LoVo (cell line): ENCODE measurements at regions not wholly inside any gene's neighbourhood (a gene's known extent, or its start where the extent isn't known, plus 50 kb on each side); places are given as distances from the start of the nearest gene placed in this dataset.
A peak's percentile ranks its signal among the peaks of the same experiment; 100 is the strongest.

Experiments used
- DNase-seq: peaks from one replicate; pipeline ENCODE4 v3.0.0-alpha.2; 2016; ENCODE audit warnings: low spot score

DNA sequence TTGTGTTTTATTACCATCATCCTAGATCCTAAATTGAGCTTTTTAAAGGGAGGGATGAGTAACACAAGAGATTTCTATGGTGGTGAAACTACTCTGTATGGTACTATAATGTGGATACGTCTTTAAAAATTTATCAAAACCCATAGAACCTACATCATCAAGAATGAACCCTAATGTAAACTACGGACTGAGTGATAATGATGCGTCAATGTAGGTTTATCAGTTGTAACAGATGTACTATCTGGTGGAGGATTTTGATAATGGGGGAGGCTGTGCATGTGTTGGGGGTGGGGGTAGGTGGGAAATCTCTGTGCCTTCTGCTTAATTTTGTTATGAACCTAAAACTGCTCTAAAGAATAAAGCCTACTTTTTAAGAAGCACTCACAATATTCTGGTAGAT lies 724.1 kb upstream of the SOX9 start:
- DNase-seq: no peak

DNA sequence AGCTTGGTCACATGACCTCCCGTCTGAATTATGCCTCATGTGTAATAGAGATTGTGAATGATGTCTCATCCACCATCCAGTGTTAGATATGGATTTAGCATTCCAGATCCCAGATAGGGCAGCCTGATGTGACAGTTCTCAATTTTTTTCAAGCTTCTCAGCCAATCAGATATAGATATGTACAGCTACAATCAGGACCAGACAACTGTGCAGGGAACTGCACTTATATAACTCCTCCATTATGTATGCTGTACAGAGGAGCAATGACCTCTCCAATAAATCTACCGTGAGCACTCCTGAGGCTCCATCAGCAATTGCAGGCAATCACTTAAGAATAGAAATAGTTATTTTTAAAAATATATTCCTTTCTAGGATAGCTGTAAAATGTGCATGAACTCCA lies 722.8 kb upstream of the SOX9 start:
- no peak for DNase-seq

DNA sequence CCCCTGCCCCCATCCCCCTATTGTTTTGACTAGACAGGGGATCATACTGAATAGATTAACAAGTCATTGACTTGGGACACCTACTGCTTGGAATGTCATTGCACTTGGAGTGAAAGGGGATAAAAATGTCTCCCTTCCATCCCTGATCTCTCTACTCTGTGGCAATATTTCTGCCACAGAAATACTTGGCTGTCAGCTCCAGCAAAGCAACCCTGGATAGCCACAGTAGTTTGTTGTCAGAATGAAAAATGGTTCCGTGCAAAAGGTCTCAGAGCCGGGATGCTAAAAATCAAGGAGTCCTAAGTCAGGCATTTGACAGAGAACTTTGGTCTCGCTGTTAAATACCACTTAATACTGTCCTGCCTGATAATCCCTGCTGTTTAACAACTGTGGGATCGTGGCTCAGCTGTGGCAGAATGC lies 722.0 kb upstream of the SOX9 start:
- DNase-seq: no peak

DNA sequence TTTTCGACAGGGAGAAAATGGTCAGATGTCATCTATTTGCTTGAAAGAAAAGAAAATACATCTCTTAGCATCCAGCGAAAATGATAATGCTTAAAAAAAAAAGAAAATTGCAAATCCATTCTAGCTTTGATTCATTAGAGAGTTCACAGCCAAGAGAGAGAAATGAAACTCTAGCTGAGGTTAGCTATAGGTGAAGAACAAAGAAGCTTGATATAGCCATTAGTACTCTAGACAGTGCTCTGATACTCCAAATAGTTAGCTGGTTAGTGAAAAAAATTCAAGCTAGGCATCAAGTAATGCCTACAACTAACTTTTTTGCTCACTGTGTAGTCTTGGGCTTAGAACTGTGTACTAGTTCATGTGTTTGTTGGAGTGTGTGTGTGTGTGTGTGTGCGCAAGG lies 721.6 kb upstream of the SOX9 start:
- no peak for DNase-seq

DNA sequence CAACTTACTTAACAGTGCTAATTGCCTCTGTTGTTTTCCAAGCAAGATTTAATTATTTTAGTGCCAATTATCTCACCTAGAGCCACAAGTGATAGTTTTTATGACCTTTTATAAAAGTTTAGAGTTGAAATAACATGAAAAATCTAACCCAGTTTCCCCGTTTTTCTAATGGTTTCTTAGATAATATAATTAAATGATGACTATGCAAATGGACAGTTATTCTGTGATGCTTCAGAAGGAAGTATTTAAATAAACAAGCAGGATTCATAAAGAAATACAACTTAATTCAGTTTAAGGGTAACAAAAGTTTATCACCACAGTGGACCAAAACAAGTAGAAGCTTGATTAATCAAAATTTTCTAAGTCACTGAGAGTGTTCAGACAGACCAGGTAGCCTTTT lies 721.2 kb upstream of the SOX9 start:
- DNase-seq: no peak

DNA sequence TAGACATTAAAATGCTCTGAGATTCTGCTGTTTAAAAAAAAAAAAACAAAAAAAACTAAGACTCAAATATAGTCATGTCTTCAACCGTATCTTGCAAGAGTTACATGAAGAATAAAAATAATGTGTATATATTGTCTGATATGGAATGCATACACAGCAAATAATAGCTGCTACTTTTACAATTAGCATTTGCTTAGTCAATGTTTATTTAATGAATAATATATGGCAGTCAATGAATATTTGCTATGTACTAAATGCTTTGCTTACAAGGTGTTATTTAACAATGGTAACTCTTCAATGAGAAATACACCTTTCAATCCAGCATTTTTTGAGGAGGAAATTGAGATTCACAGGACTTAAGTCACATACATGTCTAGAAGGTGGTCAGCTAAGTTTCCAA lies 718.8 kb upstream of the SOX9 start:
- DNase-seq: no peak

DNA sequence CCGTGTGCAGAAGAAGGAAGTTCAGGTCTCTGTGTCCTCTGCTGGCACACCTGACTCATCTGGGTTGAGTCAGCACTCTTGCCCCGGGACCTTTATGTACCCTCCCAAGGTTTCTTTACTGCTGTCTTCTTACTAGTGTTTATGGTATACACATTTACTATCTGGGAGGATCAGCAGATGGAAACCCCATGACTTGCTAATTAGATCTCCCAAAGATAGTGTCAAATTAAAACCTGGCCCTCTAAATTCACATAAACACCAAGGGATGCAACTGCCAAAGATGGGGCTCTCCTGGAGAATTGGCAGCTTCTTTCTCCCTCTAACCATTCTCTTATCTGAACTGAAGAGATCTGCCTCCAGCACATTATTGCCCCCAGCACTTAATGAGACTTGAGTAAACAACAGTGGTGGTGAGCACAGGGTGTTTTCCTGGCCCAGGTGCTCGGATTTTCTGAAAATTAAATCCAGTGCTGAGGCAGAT lies 718.1 kb upstream of the SOX9 start:
- DNase-seq: peak; percentile 53

DNA sequence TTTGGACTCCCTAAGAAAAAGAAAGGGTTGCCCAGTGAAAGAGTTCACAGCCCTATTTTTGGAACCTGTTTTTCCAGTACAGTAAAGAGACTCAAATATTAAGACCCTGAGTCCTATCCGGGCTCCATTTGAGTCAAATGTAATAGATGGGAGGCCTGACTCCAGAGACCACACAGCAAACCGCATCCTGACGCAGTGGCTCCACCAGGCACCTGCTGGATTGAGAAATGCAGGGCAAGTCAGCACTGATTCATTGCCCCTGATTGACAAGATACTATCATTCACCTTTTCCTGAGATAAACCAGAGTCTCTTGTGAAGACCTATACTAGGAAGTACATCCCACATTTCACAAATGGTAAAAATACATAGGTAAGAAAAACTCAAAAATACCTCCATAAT lies 715.7 kb upstream of the SOX9 start:
- DNase-seq: no peak

DNA sequence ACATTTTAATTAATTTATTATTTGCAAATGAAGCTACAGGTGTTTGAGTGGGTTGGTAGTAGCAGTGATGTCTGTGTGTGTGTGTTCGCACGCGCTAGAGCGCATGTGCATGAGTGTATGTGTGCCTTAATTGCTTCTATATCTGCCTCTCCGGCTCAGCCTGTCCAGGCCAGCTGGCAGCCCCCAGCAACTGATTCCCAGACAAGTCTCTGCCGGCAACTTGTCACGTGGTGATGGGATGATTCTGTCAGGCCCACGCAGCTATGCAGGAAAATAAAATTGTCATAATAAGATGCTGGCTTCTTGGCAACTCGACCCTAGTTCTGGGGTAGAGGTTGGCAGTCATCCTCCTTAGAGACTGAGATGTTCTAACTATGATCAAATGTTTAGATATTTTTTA lies 712.8 kb upstream of the SOX9 start:
- no peak for DNase-seq

DNA sequence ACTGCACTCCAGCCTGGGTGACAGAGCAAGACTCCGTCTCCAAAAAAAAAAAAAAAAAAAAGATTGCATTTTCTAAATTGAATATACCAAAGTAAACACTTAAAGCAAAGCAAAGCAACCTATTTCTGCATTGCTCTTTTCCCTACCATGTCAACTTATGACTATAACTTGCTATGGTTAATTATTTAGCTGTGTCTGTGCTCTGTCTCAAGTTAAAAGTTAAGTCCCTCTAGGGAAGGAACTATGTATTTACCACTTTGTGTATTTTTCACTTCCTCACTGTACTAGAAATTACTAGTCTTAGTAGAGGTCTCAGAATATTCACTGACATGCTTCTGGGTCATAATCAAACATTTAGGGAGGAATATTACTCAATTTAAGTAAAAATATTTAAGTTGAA lies 711.7 kb upstream of the SOX9 start:
- no peak for DNase-seq

DNA sequence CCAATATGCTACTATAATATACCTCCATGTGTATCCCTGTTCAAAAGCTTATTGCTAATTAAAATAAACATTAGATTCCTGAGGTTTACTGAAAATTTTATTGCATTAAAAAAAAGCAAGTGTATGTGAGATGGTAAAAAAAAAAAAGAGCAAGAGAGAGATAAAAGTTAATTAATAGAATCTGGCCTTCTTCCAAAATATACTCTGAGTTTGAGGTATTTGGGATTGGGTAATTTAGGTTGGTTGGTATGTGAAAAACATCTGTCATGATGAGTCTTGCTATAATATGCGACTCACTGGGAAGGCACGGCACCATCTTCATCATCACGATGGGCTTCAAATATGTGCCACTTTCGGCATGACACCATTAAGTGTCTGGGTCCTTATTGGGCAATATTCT lies 711.1 kb upstream of the SOX9 start:
- DNase-seq: peak; percentile 63

DNA sequence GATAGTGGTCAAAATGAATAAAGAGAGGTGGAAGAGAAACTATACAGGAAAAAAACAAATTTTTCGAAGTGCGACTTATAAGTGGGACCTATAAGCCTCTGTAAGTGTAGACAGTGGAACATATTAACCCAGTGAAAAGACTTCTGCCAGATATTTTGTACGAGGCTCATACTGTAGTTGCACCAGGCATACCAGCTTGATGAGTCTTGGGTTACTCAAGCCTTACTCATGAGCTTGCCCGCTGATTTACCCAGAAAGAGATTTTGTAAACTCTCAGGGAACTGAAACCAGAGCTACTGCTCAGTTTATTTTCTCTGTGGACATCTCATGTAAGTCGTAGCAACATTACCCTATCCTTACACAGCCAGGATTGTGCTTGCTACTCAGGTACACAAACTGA lies 708.0 kb upstream of the SOX9 start:
- peak; percentile 70 for DNase-seq

DNA sequence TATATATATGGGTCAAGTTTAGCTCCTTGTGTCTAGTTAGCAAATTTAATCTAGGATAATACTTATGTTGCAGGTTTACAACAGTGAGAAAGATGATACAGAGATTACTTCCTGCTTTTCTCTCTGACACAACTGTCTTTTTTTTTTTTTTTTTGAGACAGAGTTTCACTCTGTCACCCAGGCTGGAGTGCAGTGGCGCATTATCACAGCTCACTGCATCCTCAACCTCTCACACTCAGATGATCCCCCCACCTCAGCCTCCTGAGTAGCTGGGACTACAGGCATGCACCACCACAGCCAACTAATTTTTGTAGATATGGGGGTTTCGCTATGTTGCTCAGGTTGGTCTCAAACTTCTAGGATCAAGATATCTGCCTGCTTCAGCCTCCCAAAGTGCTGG lies 706.9 kb upstream of the SOX9 start:
- no peak for DNase-seq

DNA sequence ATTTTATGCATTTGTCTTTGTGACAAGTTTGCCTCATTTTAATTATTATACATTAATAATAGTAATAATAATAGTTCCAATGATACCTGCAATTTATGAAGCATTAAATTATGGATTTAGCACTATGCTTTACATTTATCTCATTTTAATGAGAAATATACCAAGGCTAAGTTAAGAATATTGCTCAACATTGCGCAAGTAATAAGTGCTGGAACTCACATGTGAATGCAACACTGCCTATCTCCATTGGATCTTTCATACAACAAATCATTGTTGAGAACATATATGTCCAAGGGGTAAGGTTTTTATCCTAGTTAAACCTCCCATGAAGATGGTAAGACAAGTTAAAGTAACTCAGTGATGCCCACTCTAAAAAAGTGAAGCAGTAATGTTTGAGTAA lies 703.7 kb upstream of the SOX9 start:
- no peak for DNase-seq

DNA sequence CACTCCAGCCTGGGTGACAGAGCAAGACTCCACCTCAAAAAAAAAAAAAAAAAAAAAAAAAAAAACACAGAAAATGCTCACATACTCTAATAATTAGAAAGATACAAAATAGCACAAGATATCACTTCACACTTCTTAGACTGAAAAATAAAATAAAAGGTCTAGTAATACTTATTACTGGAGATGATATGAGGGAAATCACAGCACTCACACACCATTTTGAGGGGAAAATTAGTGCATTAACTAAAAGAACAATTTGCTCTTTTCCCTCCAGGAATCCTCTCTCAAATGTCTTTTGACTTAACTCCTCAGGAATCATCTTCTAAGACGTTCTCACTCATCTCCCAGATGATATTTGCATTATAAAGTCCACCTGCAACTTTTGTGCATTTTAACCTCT lies 697.9 kb upstream of the SOX9 start:
- DNase-seq: no peak

DNA sequence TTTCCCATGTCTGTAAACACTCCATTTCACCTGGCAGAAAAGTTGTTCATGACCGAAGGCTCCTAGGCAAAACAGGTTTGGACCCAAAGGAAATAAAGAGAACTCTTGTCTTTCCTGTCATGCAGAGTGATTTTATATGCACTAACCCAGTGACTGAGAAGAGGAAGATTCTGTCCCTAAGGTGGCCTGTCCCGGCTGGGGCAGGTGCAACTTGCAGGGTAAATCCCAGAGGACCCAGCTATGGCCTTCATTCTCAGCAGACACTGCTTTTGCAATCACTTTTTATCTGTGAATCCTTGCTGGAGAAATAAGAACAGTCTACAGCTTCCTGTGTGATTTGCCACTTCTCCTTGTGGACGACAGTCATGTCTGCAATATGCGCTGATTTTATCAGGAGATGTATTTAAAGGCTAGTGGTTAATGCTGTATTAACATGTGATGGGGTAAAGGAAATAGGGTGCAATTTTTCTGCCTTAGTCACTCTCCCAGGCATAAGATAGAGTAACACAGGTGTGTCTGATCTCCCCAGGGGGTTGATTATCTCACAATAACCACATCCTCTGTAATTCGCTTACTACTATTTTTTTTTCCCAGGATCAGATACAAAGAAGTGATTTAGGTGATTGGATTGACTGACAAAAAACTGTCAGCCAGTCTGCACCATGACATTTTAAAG lies 696.8 kb upstream of the SOX9 start:
- DNase-seq: peak; percentile 94

DNA sequence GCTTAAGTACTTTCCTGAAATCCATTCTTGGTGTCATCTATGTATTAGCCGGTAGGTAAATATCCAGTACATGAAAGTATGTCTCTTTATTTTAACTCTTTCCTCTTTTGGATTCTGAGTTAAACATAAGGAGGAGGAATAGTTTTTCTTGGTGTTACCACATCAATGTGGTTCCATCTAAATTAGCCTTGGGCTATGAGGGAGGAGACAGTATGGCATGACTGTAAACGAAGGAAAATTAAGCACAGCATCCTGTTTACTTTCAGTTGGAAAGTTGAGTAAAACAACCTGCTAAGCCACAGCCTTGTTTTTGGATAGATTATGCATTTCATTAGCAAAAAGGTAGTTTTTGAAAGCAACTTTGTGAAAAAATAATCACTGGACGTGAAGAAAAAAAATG lies 693.0 kb upstream of the SOX9 start:
- DNase-seq: no peak

DNA sequence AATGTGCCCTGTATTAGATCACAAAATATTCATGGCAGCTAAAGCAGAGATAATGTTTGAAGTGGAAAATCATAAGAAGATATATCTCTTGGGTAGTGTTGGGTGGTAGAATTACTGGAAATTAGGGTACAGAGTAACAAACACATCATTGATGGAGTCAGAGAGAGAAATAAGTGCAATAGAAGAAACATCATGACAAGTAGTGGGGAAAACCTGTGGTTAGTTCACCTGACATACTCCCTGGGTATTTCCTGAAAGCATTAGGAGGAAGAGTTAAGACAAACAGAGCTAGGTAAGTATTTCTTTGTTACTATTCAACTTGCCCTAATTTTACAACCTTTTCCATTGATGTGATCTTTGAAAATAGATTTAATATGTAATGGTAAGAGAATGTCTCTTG lies 691.9 kb upstream of the SOX9 start:
- DNase-seq: no peak

DNA sequence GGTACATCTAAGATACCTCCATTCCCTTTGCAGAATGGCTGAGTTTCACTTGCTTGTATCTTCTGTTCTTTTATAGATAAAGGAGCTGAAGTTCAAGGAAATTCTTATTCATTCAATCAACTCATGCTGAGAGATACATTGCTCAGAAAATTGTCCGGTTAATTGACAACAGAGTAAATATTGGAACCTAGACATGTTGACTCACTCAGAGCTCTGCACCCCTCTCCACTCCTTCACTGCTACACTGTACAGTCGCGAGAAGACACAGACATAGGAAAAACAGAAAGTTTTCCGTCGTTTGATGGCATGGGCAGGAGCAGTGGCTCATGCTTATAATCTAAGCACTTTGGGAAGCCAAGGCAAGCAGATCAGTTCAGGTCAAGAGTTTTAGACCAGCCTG lies 690.5 kb upstream of the SOX9 start:
- DNase-seq: no peak

DNA sequence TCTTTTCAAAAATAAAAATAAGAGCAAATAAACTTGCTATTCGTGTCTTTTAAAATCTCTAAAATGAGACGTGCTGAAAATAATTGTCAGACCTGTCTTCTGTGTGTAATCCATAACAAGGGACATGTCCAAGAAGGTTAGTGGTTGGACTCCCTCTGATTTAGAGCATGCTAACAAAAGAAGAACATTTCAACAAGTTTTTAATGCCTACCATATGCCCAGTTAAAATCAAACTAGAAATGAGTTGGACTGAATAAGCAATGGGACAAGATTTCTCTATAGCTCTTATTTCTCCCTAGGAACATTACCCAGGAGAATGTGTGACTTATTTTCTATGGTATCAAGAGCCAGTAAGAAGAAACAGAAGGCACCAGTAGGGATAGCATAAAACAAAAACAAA lies 689.7 kb upstream of the SOX9 start:
- no peak for DNase-seq

DNA sequence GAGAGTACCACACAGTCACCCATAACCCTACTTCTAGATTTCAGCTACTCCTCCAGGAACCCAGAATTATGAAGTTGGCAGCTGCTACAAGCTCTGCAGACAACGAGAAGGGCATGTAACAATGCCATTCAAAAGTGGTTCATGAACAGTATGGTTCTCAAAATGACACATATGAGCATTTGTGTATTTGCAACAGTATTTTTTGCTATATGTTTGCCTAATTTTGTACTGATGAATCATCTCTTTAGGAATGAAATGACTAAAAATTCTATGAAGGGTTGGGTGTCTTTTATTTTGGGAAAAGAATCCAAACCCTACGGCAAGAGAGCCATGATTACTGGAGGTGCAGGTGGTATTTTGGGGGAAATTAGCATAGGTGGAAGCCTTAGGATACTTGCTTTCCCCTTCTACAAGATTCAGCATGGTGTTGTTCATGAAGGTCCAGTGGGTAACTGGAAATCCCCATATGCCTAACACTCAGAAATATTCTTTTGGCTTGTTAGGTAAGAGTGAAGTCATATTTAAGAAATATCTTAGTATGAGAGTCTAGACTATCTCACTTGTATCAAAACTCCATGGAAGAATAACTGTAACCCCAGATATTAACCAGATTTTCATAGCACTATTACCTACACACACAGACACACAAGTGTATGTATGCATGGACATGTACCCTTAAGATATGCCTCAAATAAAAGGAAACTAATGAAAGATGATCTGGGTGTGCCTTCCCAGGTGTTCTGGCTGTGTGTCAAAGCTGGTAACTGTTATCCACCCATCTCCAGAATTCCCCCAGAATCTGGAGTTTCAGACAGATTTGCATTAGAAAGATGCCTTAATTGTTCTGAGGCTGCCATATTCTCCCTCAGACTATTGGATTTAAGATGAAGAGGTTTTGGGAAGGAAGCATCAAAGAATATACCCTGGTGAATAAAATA lies 688.2 kb upstream of the SOX9 start:
- DNase-seq: no peak

DNA sequence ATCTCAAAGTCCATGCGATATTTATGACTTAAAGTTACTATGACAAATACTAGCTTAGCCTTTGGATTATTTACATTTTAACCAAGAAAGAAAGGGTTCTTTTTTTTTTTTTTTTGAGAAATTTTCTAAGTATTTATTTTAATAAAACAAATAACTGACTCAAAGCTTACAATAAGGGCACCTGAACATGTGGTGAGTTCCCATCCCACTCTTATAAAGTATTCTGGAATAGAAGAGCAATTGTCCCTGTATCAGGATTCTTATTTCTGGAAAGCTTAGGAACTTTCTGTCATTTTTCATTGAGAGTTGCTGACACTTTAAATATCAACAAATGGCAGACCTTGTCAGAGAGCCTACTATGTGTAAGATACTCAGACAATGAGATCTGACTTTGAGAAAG lies 686.1 kb upstream of the SOX9 start:
- DNase-seq: no peak

DNA sequence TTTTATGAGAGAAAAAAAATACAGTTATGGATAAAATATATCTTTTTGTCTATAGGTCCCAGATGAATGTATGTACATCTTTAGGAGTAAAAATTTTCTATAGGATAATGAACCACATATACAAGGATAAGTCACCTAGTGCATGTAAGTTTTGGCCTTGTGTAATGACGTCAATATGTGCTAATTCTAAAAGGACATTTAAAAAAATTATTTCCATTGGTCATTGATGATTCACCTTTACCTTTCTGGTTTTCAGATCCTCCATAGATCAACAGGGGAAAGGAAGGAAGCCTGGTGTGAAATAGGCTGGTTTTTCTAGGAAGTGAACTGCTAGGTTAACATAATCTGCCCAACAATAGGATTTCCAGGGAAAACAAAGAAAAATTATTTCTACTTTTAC lies 684.3 kb upstream of the SOX9 start:
- DNase-seq: no peak

DNA sequence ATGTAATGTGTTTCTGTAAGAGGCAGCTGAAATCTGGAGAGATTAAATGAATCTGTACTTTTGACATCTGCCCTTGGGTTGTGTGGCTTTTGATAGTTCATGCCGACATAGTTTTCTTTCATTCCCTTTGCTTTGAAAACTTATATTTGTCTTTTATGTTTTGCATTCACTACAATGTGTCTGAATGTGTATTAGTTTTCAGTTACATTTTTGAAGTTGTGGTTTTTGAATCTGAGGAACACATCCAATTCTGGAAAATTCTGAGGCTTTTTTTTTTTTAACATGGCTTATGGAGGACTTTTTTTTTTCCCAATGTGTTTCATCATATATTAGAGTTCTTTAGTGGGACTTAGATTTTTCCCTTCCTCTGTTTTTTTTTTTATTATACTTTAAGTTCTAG lies 683.7 kb upstream of the SOX9 start:
- DNase-seq: no peak
